GM18858 (cell line): ENCODE measurements at regions not wholly inside any gene's neighbourhood (a gene's known extent, or its start where the extent isn't known, plus 50 kb on each side); places are given as distances from the start of the nearest gene placed in this dataset.

ENCODE experiments used
- ATAC-seq: cut with Tn5 transposase; IDR thresholded peaks from one replicate; pipeline ENCODE4 v1.9.1; 2021; ENCODE audit not compliant: unreplicated experiment

DNA sequence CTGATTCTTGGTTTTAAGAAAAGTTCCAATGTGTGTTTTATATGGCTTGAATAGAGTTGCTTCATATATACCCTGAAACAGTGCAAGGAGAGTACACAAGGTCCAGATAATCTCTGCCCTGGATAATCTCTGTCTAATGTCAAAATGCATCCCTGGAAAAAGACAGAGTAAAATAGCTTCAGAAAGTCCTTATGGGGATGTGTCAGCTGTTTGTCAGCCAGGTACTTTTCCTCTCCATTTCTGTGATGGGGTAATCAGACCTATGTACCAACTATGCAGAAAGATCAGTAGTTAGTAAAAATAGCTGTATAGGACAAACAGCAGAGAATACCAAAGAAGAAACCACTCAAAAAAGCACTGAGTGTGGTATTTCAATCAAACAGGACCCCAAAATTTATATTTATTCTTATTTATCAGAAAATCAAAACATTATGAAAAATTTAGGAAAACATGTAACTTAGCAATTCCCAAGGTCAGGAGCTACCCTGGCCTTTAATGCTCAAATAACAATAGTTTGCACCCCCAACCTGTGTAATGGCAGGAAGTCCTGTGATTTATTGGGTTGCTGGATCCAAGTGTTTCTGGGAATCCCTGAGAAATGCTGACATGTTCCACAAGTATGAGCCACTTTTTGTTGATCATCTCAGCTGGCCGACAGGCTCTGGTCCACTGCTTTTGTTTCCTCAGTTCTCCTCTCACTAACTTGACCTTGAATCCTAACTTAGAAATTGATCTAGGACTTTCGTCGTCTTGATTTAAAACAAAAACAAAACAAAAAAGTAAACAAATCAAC is 69.6 kb downstream of the MDH1 start:
- no peak for ATAC-seq

DNA sequence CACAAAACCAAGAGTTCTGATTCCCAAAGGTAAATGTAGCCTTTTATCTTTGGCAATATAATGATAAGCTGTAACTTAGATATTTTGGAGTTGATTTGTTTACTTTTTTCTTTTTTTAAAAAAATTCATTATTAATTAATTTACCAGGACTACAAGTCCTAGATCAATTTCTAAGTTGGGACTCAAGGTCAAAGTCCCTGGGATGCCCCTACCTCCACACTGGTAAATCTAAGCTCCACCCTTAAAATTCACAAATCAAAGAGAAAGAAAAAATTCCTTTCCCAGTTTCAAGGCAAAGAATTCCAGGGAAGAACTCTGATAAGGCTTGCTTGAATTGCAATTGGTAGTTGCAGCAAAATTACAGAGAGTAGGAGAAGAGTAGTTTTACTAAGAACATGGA is 71.3 kb downstream of the MDH1 start:
- no peak for ATAC-seq

DNA sequence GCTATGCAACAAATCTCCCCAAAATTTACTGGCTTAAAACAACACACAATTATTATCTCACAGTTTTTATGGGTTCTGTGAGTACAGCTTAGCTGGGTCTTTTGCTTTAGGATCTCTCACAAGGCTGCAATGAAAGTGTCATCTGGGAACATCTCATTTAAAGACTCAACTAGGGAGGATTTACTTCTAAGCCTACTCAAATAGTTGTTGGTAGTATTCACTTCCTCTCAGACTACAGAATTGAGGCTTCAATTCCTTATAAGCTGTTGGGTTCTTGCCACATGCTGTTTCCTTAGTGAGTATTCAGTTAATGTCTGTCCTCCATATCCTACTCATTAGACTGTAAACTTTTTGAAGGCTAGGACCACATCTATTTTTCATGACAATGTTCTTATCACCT is 72.3 kb downstream of the MDH1 start:
- no peak for ATAC-seq

DNA sequence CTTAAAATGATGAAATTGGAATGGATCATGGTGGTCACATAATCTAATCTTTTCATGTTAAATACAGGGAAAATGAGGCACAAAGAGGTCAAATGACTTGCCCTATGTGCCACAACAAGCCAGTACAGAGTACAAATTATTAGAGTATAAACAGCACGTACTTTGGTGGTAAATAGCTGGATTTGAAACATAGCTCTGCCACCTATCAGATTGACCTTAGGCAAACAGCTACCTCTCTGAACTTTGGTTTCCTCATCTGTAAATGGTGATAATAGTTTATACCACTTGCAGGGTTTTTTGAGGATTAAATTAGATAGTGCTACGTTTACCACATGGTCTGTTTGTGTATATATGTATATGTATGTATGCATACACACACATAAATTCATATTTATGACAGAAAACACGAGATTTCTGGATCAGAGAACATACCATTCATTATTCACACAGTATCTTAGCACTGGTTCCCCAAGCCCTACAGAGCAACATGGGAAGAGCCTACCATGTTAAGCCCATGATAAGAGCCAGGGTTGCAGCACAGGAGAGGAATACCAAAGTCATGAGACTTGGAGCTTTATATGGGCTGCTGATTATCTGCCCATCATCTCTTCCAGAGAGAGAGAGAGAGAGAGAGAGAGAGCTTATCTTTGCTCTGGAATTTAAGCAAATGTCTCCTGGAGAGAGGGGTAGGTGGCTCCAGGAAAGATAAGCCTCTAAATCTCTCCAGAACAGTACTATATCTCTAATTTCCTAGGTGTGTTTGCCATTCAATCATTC is 73.5 kb downstream of the MDH1 start:
- no peak for ATAC-seq

DNA sequence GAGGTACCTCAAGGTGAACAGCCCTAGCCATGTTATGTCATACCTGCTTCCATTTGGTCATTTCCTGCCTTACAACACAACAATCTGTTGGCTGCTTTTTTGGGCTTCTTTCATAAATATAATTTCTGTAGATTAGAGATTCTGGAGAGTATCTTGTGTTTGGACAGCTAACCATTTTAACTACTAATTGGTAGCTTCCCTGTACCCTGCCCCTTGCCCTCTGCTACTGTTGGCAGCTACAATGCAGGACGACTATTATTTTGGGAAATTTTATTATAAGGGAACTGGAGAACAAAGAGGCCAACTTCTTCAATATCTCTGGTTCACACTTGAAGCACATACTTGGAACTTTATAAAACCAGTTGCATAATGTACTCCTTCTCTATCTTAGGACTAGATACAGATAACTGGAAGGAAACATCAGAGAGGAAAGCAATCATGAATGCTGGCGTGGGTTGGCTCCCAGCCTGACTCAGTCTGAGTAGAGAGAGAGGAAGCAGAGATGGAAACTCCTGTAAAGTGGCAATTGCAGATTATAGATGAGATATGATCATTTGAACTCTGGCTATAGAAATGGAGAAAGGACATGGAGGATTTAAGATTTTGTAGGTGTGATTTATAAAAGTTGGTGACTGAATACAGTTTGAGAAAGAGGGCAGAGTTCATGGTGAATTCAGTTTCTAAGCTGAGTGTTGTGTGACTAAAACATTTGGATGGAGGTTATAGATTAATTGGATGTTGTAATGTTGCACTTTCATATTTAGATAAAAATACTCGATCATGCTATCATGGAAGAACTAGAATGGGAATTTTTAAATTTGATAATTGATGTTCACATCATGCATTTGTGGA is 74.5 kb downstream of the MDH1 start:
- no peak for ATAC-seq

DNA sequence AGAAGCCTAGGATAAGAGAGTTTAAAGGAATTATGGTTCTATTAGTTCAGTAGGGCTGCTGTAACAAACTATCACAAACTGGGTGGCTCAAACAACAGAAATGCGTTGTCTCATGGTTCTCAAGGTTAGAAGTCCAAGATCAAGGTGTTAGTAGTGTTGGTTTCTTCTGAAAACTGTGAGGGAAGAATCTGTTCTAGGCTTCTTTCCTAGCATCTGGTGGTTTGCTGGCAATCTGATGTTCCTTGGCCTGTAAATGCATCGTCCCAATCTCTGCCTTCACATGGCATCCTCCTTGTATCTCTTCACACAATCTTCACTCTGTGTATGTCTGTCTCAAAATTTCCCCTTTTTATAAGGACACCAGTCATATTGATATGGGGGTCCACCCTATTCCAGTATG is 76.3 kb downstream of the MDH1 start:
- ATAC-seq = no peak

DNA sequence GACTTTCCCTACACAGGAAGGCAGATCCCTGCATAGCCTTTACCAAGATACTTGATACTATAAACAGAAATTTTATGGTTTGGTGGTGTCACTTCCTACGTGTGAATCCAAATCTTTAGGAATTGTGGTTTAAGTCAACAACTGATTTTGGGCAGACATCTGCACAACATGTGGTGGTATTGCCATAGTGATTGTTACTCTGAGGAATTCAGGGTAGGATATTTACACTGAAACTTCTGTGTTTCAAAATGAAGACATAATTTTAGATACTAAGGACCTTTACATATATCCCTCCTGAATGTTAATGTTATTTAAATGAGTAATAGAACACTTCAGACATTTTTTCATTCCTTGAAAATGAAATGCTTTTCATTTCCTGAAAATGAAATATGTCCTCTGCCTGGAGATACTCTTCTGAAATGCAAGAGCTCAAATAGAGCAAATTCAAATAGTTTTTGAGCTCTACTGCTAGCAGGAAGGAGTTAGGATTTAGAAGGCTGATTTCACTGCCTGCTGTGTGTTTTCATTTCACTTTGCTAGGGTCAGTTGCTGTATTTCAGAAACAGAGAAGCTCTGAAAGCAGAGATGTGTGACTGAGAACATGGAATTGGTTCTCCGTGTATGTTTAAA is 77.2 kb downstream of the MDH1 start:
- ATAC-seq = no peak

DNA sequence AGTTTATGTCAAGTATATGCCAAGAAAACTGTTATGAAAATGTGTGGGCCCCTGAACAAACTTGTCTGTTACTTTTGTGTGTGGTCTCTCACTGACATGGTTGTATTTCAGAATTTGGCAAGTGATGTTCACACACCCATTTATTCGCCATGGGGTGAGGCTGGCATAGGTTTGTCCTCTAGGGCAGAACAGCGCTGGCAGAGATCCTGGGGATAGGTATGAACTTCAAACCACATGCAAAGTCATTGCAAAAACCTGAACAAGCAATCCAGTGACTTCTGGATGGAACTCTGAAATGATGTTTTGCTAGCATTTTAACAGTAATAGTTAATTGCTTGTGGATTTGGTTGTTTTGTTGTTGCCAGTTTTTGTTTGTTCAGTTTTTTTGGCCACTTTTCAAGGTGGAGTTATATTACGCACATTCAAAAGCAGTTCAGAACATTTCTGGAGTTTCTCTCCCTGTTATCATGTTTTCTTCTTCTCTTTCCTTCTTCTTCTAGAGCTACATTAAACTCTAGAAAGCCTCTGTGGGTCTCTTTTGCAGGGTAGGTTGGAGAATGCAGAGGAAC is 78.5 kb downstream of the MDH1 start:
- no peak for ATAC-seq

DNA sequence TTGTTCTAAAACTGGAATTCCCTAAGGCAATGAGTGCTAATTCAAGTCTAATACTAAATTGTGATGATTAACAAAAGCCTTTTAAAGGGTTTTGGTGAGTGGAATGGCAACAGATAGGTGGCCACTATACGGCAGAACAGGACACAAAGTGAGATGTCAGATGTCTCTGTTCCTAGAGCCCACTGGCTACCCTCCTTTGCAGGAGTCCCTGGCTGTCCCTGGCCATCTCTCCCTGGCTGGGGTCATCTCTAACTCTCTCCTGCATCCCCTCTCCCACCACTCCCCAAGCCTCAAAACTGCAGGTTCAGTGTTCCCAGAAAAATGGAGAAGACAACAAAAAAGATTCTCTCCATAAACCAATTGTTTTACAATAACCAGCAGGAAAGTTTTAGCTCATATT is 79.2 kb downstream of the MDH1 start:
- no peak for ATAC-seq

DNA sequence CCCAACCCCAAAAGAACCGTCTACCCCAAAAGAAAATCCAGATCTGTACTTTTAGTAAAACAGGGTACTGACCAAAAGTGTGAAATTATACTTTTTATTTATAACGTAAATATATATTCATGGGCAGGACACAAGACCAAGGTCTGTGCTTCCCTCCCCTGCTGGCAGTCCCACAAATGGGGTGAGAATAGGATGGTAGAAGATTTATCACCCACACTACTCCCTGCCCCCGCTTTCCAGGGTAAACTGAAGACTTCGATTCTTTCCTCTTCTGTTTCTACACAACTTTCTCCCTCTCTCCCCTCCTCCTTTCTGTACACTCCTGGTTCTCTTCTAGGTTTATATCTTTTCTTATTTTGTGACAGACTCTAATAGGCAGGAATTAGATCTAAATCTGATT is 79.7 kb downstream of the MDH1 start:
- ATAC-seq = no peak

DNA sequence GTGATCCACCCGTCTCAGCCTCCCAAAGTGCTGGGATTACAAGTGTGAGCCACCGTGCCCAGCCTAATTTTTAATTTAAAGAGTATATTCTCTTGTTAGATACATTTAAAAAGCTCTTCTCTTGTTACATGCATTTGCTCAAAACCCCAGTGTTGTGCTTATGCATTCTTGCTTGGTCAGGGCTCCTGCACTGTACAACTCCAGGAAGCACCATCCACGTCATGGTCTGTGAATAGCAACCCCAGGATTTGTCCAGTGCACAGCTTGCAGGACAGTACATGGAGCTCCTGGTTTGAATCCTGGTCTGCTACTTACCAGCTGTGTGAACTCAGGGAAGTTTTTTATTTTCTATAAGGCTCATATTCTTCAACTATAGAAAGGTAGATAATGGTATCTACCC is 80.8 kb downstream of the MDH1 start:
- no peak for ATAC-seq

DNA sequence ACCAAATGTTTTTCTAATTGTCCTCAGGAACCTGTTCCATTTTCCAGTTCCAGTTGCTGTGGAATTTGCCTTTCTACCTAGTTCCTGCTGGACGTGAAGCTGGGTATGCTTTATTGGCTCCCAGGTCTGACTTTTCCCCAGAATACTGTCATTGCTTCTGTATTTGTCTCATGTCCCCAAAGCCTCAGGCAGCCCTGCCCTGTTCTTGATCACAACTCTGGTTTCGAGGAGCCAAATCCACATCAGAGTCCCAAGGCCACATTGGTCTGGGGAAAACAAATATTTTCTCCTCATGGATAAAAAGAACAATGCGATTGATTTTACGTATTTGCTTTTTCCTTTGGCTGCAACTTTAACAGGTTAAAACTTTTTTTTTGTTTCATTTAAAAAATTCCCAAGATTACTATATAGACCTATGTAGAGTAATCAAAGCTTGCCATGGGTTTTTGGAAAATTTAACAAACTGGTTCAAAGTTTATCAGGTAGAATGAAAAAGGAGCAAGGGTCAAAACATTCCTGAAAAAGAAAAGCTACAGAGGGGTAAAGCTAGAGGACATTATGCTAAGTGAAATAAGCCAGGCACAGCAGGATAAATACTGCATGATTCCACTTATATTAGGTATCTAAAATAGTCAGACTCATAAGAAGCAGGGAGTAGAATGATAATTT is 85.2 kb downstream of the MDH1 start:
- ATAC-seq = no peak

DNA sequence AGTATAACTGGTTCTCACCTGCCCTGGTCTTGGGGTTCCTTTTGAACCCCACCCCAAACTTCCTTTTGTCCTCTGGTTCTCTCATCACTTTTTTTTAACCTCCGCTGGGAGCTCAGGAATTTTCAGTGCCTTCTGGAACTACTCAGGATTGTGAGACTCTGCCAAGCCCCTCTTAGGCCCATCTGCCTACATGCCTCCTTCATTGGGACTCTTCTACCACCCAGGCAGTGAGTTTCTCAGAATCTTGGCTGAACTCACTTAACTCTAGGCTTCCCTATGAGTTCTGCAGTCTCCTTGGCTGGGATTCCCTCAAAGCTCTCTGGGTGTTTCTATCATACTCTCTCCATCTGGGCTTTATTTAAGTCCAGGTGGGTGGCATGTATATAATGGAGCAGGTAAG is 86.3 kb downstream of the MDH1 start:
- ATAC-seq = no peak

DNA sequence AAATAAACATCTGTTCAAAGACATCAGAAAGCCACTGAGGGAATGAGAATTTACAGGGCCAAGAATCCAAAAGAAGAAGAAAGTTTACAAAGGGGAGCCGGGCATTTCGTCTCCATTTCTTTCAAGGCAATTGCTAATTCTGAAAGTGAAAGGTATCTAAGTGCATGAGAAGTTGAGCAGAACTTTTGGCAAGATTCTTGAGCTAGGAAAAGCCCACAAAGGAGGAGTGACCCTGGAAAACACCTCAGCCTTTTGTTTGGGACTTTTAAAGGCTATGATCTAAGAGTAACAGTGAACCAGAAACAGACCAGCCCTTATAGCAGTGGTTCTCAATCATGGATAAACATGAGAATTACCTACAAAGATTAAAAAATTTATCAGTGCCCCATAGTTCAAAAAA is 87.4 kb downstream of the MDH1 start:
- no peak for ATAC-seq

DNA sequence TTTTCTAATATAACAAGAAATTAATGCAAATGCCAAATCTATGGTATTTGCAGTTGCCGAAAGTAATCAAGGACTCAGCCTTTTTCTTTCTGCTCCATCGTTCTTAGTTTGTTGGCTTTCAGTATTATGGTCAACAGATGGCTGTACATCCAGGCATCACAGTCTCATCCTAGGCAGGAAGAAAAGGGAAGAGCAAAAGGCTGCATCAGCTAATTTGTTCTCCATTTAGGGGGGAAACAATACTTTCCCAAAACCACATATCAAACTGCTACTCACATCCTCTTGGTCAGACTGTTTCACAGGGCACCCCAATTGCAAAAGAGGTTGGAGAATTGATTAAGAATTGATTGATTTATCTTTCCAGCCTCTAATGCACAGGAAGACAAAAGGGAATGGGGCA is 89.3 kb downstream of the MDH1 start:
- ATAC-seq = no peak

DNA sequence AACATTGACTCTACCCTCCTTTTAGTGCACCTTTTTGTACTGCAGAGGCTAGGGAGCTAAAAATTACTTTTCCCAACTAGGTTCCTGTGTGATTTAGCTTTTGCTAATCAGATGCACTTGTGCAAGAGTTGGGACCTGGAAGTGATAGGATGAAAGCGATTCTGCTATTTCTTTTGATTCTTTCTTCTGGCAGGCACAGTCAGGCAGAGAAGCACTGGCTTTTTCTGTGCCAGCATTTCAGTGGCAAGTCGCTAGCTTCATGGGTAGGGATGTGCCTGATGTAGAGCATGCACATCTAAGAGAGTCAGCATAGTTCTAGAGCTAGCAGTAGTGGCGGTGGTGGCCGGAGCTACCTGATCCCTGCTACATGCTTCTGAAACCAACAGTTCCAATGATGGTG is 89.8 kb downstream of the MDH1 start:
- ATAC-seq = no peak

DNA sequence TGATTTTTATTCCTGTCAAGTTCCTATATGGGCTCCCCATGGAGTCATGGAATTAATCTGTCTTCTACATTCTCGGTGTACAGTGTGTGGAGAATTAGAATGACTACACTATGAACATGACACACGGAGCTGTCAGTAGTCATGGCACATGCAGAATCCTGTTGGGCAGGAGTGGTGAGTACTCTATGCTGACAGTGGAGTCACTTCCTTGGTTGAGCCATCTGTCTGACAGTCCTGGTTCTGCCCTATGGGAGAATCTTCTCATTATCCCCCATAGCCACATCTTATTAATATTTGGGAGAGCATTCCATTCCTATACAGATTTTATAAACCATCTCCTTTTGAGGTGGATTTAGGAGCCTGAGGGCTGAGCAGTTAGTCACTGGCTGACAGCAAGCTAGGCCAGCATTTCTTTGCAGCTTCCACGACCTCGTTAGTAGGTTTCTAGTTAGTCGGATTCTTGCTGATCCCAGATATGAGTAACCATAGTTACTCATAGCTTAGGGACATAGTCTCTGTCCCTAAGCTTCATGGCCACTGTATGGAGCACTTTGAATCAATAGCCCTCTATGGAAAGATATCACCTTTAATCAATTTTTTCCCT is 90.6 kb downstream of the MDH1 start:
- no peak for ATAC-seq

DNA sequence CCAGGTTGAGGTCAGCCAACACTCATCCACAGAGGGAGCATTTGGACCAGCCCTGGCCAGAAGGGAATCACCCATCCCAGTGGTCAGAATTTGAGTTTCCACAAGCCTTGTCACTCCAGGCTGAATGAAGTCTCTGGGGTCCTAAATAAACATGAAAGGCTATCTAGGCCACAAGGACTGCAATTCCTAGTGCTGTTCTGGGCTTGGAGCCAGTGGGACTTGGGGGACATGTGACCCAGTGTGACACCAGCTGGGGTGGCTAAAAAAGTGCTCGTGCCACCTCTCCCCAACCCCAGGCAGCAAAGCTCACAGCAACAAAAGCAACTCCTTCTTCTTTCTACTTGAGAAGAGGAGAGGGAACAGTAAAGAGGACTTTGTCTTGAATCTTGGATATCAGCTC is 91.7 kb downstream of the MDH1 start:
- no peak for ATAC-seq

DNA sequence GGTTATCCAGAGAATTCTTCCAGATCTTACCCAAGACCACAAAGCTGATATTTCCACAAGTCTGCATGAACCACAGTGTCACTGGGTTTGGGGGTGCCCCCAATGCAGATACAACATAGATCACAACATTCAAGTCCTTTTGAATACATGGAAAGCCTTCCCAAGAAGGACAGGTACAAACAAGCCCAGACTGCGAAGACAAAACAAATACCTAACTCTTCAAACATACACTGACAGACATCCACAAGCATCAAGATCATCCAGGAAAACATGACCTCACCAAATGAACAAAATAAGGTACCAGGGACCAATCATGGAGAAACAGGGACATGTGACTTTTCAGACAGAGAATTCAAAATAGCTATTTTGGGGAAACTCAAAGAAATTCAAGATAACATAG is 93.1 kb downstream of the MDH1 start:
- ATAC-seq = no peak

DNA sequence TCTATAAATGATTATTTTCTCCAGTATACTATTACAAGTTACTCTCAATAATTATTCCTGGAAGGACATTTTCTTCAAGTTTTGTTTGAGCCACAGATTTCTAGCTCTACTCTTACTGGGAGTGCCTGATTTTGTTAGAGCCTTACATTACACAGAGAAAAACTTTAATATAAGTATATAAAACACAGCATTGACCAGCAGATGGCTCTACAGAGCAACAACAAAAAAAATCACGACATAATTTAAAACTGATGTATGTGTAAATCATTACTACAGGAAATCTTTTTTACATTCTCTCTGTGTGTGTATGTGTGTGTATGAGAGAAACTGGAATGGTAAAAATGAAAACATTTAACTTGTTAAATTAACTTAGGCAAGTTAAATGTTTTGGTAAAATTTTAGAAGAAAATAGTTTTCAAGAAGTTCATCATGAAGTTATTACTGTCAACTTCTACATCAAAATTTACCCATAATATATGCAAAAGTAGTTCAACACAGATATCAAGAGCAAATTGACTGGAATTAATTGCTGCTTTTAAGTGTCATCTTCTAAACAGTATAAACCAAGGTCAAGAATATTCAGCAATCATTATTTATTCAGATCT is 103.3 kb downstream of the MDH1 start:
- ATAC-seq = no peak
